Parathyroid adenoma (tissue), 2 donors: ENCODE measurements at regions not wholly inside any gene's neighbourhood (a gene's known extent, or its start where the extent isn't known, plus 50 kb on each side); places are given as distances from the start of the nearest gene placed in this dataset.

Source experiments
- H2AFZ ChIP-seq: fragments of 300-600 bp; sonication (generic); one replicate; pipeline ENCODE4 v1.7.0; 2017; ENCODE audit warnings: antibody characterized with exemption, mild to moderate bottlenecking
- H3K27ac ChIP-seq: fragments of 300-600 bp; sonication (generic); one replicate; pipeline ENCODE4 v1.7.0; 2017
- H3K27me3 ChIP-seq: fragments of 300-600 bp; sonication (generic); one replicate; pipeline ENCODE4 v1.7.0; 2017; ENCODE audit warnings: low read length; ENCODE audit not compliant: control insufficient read depth, insufficient read depth
- H3K36me3 ChIP-seq: fragments of 300-600 bp; sonication (generic); one replicate; pipeline ENCODE4 v1.7.0; 2017; ENCODE audit warnings: low read length; ENCODE audit not compliant: control insufficient read depth, insufficient read depth
- H3K4me1 ChIP-seq: fragments of 300-600 bp; sonication (generic); one replicate; pipeline ENCODE4 v1.7.0; 2017; ENCODE audit warnings: control low read depth
- H3K4me2 ChIP-seq: fragments of 300-600 bp; sonication (generic); one replicate; pipeline ENCODE4 v1.7.0; 2017; ENCODE audit warnings: low read length
- H3K4me3 ChIP-seq: fragments of 300-600 bp; sonication (generic); one replicate; pipeline ENCODE4 v1.7.0; 2017; ENCODE audit warnings: low read depth, low read length
- H3K79me2 ChIP-seq: fragments of 300-600 bp; sonication (generic); one replicate; pipeline ENCODE4 v1.7.0; 2017; ENCODE audit warnings: control low read depth
- H3K9ac ChIP-seq: fragments of 300-600 bp; sonication (generic); one replicate; pipeline ENCODE4 v1.7.0; 2017; ENCODE audit warnings: mild to moderate bottlenecking
- H3K9me3 ChIP-seq: fragments of 300-600 bp; sonication (generic); one replicate; pipeline ENCODE4 v1.7.0; 2017; ENCODE audit warnings: low read length; ENCODE audit not compliant: control insufficient read depth
- CTCF ChIP-seq: fragments of 300-600 bp; sonication (generic); IDR thresholded peaks from one replicate; pipeline ENCODE4 v1.7.0; 2017; ENCODE audit warnings: antibody characterized with exemption, mild to moderate bottlenecking
- donor health status: primary hyperparathyroidism.

- Histone ChIP-seq H2AFZ (no peak overlapping the region), H3K4me2 (no peak overlapping the region), H3K79me2 (no peaks in the 10 kb centered on the region), H3K4me1 (no peaks in the 10 kb centered on the region), H3K9me3 (no peaks in the 10 kb centered on the region), H3K27me3 (no peaks in the 10 kb centered on the region), H3K36me3 (no peaks in the 10 kb centered on the region), H3K9ac (no peak overlapping the region), H3K27ac (no peak overlapping the region), H3K4me3 (no peak overlapping the region)
- TF ChIP-seq CTCF, result no peak
These were observed 1708.8 kb upstream of the C9orf72 start for GRCh38 chr9:29282121-29282520.

- H3K9ac ChIP-seq, result no peak overlapping the region
- TF ChIP-seq CTCF, result no peak
- no peak overlapping the region for H3K4me3 ChIP-seq
- H3K36me3 ChIP-seq, result no peaks in the 10 kb centered on the region
- no peaks in the 10 kb centered on the region for H3K79me2 ChIP-seq
- H2AFZ ChIP-seq, result no peak overlapping the region
- no peaks in the 10 kb centered on the region for H3K4me1 ChIP-seq
- no peaks in the 10 kb centered on the region for H3K27me3 ChIP-seq
- no peaks in the 10 kb centered on the region for H3K9me3 ChIP-seq
- H3K4me2 ChIP-seq, result no peak overlapping the region
- H3K27ac ChIP-seq, result no peak overlapping the region
These were observed 1712.5 kb upstream of the C9orf72 start for GRCh38 chr9:29285818-29286217.

- no peak overlapping the region for H2AFZ ChIP-seq
- peaks cover 2% of the 10 kb centered on the region for H3K36me3 ChIP-seq
- H3K27ac ChIP-seq, result no peak overlapping the region
- no peak overlapping the region for H3K4me2 ChIP-seq
- no peak overlapping the region for H3K4me3 ChIP-seq
- H3K79me2 ChIP-seq, result no peaks in the 10 kb centered on the region
- TF ChIP-seq CTCF, result no peak
- no peaks in the 10 kb centered on the region for H3K9me3 ChIP-seq
- H3K9ac ChIP-seq, result no peak overlapping the region
- H3K27me3 ChIP-seq, result no peaks in the 10 kb centered on the region
- no peaks in the 10 kb centered on the region for H3K4me1 ChIP-seq
These were observed 1716.1 kb upstream of the C9orf72 start for GRCh38 chr9:29289365-29289764.

- Histone ChIP-seq H3K27ac (no peak overlapping the region), H3K4me1 (no peaks in the 10 kb centered on the region), H3K9ac (no peak overlapping the region), H3K4me3 (no peak overlapping the region), H2AFZ (no peak overlapping the region), H3K79me2 (no peaks in the 10 kb centered on the region), H3K4me2 (no peak overlapping the region), H3K9me3 (no peaks in the 10 kb centered on the region), H3K27me3 (no peaks in the 10 kb centered on the region), H3K36me3 (peaks cover 2% of the 10 kb centered on the region)
- no peak for TF ChIP-seq CTCF
These were observed 1717.2 kb upstream of the C9orf72 start for GRCh38 chr9:29290516-29290915.

- H2AFZ ChIP-seq, result no peak overlapping the region
- H3K9me3 ChIP-seq, result no peaks in the 10 kb centered on the region
These were observed 1724.3 kb upstream of the C9orf72 start for GRCh38 chr9:29297592-29297991.

More at GRCh38 chr9:29297592-29297991, 1724.3 kb upstream of the C9orf72 start:
- H3K27me3 ChIP-seq, result no peaks in the 10 kb centered on the region
- no peak overlapping the region for H3K9ac ChIP-seq
- H3K79me2 ChIP-seq, result no peaks in the 10 kb centered on the region
- no peak overlapping the region for H3K27ac ChIP-seq
- H3K4me3 ChIP-seq, result no peak overlapping the region
- no peaks in the 10 kb centered on the region for H3K4me1 ChIP-seq
- no peak for TF ChIP-seq CTCF
- no peaks in the 10 kb centered on the region for H3K36me3 ChIP-seq
- H3K4me2 ChIP-seq, result no peak overlapping the region
